H1 (cell line): ENCODE measurements at regions not wholly inside any gene's neighbourhood (a gene's known extent, or its start where the extent isn't known, plus 50 kb on each side); places are given as distances from the start of the nearest gene placed in this dataset.

Source experiments
- CBX8 ChIP-seq: fragments of 300-800, 300-1000 bp; sonication (generic); IDR thresholded peaks from 2 replicates; pipeline ENCODE4 v1.7.1; 2016; ENCODE audit warnings: low read depth, low read length, borderline replicate concordance
- CHD1 ChIP-seq: IDR thresholded peaks from 2 replicates; pipeline ENCODE4 v1.6.1; 2012; ENCODE audit warnings: low read depth, low read length, improper control_type of control experiment
- EGR1 ChIP-seq: IDR thresholded peaks from 2 replicates; pipeline ENCODE4 v1.6.1; 2011; ENCODE audit warnings: low read depth, low read length, borderline replicate concordance
- MAFK ChIP-seq: IDR thresholded peaks from 2 replicates; pipeline ENCODE4 v1.6.1; 2012; ENCODE audit warnings: low read depth, mild to moderate bottlenecking, improper control_type of control experiment, low read length
- NRF1 ChIP-seq: IDR thresholded peaks from 2 replicates; pipeline ENCODE4 v1.6.1; 2011; ENCODE audit warnings: mild to moderate bottlenecking, low read depth, low read length, improper control_type of control experiment
- SIRT6 ChIP-seq: IDR thresholded peaks from one replicate; pipeline ENCODE4 v1.7.1; 2012; ENCODE audit warnings: low read length, inconsistent platforms
- SRF ChIP-seq: IDR thresholded peaks from 2 replicates; pipeline ENCODE4 v1.6.1; 2011; ENCODE audit warnings: mild to moderate bottlenecking, low read depth, low read length, moderate library complexity

DNA sequence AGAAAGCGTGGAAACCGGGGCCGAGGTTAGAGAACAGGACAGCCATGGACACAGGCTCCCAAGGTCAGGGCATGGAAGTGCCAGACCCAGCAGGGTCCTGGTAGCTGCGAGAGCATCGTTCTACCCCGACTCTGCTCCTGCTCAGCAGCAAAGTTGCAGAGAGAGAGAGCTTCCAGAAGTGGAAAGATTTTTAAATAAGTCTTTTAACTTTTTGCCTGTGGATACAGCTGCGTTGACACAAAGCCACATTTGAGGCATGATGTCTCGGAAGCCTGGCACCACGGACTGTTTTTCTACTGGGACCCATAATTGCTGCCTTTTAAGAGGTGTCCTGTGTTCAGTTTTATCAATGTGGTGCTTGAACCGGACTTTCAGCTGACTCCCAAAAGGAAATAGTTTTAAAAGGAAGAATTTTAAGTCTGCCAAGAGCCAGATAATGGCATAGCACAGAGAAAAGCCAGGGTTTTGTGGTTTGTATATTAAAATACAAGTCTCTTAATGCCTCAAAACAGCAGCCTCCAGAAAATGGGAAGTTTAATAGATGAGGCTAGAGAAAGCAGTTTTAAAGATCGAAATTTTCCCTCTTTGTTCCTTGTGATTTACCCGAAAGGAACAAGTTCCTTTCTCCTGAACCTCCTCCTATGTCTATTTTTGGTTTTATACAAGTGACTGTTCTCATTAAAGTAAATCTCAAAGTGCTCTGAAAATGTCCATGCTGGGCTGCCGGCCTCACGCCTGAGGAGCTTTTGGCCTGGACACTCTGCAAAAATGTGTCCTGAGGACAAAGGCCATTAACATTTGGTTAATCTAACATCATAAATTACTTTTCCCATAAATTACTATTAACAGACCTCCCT, 91.5 kb downstream of the RIN2 start (continued):
- TF ChIP-seq CHD1: no peak
- TF ChIP-seq SRF: no peak
- no peak for TF ChIP-seq EGR1
- TF ChIP-seq SIRT6: no peak
- no peak for TF ChIP-seq NRF1
- TF ChIP-seq CBX8: no peak
- TF ChIP-seq MAFK: no peak
- TF ChIP-seq, all 59 proteins: peak for 0
